Activated CD4-positive, alpha-beta T cell treated with anti-CD3 and anti-CD28 coated beads, Interleukin-2, amount 10 ng/mL, durations not matched to agents 7 days and 5 days (primary cell): ENCODE measurements at regions not wholly inside any gene's neighbourhood (a gene's known extent, or its start where the extent isn't known, plus 50 kb on each side); places are given as distances from the start of the nearest gene placed in this dataset.
"Not testable (repeated sequence)": the region's sequence is repeated elsewhere in the genome, so short reads cannot be mapped to it uniquely, and the experiment has no call there.

Experiments used
- CTCF ChIA-PET: fragments of 350-600 bp; sonication (Branson Sonifier 250); formaldehyde crosslinking; loops from one replicate; lab custom pipeline; 2021; ENCODE audit warnings: antibody characterized with exemption; lab: Charles Lee
- POLR2A ChIA-PET: fragments of 350-600 bp; sonication (Branson Sonifier 250); formaldehyde crosslinking; loops from one replicate; lab custom pipeline; 2021; ENCODE audit warnings: antibody characterized with exemption; lab: Charles Lee
- DNase-seq: peaks from one replicate; pipeline ENCODE4 v3.0.0-alpha.2; 2020
- H3K27ac Mint-ChIP-seq: one replicate; pipeline ENCODE4 v1.8.0; 2021; ENCODE audit warnings: mild to moderate bottlenecking, moderate library complexity, mixed read lengths
- H3K27me3 Mint-ChIP-seq: one replicate; pipeline ENCODE4 v1.8.0; 2021; ENCODE audit warnings: mixed read lengths
- H3K36me3 Mint-ChIP-seq: one replicate; pipeline ENCODE4 v1.8.0; 2021; ENCODE audit warnings: low read depth, mixed read lengths
- H3K4me1 Mint-ChIP-seq: one replicate; pipeline ENCODE4 v1.8.0; 2021; ENCODE audit warnings: mixed read lengths
- H3K4me3 Mint-ChIP-seq: one replicate; pipeline ENCODE4 v1.8.0; 2021; ENCODE audit warnings: mild to moderate bottlenecking, moderate library complexity, mixed read lengths
- H3K9me3 Mint-ChIP-seq: one replicate; pipeline ENCODE4 v1.8.0; 2021; ENCODE audit warnings: mixed read lengths

DNA sequence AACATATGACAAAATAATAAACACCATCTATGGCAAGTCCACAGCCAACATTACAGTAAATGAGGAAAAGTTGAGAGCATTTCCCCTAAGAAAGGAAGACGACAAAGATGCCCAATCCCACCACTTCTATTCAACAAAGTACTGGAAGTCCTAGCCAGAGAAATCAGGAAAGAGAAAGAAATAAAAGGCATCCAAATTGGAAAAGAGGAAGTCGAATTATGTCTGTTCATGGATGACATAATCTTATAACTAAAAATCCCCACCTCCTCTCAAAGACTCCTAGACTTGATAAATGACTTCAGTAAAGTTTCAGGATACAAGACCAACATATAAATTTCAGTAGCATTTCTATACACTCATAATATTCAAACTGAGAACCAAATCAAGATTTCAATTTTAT is 288.5 kb upstream of the POT1 start:
- H3K27me3 Mint-ChIP-seq: no peaks in the 10 kb centered on the region
- POLR2A ChIA-PET: no interaction called here
- DNase-seq: no peak
- H3K4me3 Mint-ChIP-seq: no peak overlapping the region
- CTCF ChIA-PET: no interaction called here
- peaks cover 10% of the 10 kb centered on the region for H3K9me3 Mint-ChIP-seq
- no peaks in the 10 kb centered on the region for H3K4me1 Mint-ChIP-seq
- no peak overlapping the region for H3K27ac Mint-ChIP-seq
- no peaks in the 10 kb centered on the region for H3K36me3 Mint-ChIP-seq

DNA sequence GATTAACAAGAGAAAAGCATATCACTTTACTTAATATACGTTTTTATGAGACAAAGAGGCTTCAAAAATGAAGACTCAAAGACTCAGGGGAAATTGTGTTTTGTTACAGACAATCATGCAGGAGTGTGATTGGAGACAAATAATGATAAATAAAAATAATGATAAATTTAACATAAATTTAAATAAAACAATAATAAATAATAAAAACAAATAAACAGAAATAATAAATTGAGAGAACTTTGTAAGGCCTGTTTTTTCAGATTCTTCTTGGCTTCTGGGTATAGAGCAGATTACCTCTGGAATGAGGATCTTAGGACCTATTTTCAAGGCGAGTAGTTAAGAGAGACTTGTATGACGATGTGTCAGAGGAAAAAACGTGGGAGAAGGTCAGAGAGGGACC is 271.4 kb upstream of the POT1 start:
- Mint-ChIP-seq H3K4me3 (no peak overlapping the region), H3K27ac (no peak overlapping the region), H3K27me3 (no peaks in the 10 kb centered on the region), H3K4me1 (no peaks in the 10 kb centered on the region), H3K36me3 (no peaks in the 10 kb centered on the region), H3K9me3 (no peaks in the 10 kb centered on the region)
- ChIA-PET POLR2A (no interaction called here), CTCF (no interaction called here)
- no peak for DNase-seq

DNA sequence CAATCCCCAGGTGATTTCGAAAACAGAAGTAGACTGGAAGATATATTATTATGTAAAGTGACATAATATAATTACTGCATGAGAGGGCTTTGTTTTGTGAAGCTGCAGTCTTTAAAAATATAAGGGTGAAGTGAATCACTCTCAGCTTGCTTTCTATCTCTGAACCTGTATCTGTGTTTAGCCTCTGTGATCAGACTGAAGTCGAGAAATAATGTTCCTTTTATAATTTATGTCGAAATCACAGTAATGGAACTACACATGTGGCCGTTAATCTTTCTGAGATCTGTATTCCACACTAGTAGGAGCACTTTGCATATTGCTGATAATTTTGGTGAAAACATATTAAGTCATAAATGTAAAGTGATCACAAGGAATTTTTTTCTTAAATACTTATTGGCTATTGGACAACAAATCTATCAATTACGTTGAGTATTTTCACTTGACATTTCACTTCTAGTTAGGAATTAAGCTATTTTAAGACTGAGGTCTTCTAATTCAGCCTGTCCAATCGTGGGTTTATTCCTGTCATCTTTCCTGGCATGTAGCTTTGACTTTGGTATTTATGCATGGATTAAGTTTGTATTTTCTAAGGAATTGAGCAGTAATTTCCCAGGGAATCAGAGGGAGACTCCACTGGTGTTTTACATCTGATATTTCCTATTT is 268.2 kb upstream of the POT1 start:
- peaks cover 5% of the 10 kb centered on the region for H3K9me3 Mint-ChIP-seq
- DNase-seq: no peak
- H3K27ac Mint-ChIP-seq: no peak overlapping the region
- H3K36me3 Mint-ChIP-seq: no peaks in the 10 kb centered on the region
- no peaks in the 10 kb centered on the region for H3K4me1 Mint-ChIP-seq
- CTCF ChIA-PET: no interaction called here
- no peak overlapping the region for H3K4me3 Mint-ChIP-seq
- no peaks in the 10 kb centered on the region for H3K27me3 Mint-ChIP-seq
- POLR2A ChIA-PET: no interaction called here

DNA sequence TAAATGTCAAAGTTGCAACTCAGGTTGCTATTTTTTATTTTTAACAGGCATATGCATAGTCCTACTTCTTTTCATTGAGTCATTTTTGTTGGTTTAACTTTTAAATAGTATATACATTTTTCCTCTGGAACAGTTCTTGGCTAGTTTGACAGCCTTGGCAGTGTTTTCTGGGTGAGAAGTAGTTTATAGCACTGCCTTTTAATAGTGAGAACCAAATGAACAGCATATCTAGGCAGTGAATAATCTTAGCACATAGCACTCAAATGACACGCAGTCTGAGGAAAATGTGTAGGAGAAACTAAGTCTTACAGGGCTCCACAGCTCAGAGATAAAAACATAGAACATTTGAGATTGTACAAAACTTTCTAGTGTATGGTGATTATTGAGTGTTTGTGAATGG is 265.5 kb upstream of the POT1 start:
- ChIA-PET POLR2A (no interaction called here), CTCF (no interaction called here)
- Mint-ChIP-seq H3K4me1 (no peaks in the 10 kb centered on the region), H3K4me3 (no peak overlapping the region), H3K36me3 (no peaks in the 10 kb centered on the region), H3K27me3 (no peaks in the 10 kb centered on the region), H3K27ac (no peak overlapping the region), H3K9me3 (peaks cover 13% of the 10 kb centered on the region)
- no peak for DNase-seq

DNA sequence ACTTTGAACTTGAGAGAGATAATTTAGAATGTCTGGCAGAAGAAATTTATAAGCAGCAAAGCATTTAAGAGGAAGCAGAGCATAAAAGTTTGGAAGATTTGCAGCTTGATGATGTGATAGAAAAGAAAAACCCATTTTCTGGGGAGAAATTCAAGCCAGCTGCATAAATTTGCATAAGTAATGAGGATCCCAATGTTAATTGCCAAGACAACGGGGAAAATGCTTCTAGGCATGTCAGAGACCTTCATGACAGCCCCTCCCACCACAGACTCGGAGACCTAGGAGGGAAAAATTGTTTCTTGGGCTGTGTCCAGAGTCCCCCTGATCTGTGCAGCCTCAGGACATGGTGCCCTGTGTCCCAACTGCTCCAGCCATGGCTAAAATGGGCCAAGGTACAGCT is 263.6 kb upstream of the POT1 start:
- H3K4me3 Mint-ChIP-seq: no peak overlapping the region
- no peak overlapping the region for H3K27ac Mint-ChIP-seq

DNA sequence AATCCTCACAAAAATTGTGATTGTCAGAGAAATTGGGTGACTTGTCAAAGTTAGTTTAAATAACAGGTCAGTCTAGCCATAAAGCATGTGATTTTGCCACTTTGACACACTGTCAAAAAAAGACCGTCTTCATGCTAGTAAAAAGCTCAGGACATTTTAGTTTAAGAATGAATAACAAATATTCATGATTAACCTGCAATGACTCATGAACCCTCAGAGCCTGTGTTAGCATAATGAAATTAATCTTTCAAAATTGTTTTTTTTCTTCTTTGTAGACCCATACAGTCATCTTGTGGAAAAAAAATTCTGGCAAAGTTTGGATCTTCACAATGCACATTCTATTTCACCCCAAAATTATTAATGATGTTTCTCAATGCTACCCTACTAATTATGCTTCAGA is 255.2 kb upstream of the POT1 start:
- POLR2A ChIA-PET: no interaction called here
- CTCF ChIA-PET: no interaction called here
- Mint-ChIP-seq H3K27ac (no peak overlapping the region), H3K27me3 (no peaks in the 10 kb centered on the region), H3K4me1 (no peaks in the 10 kb centered on the region), H3K9me3 (no peaks in the 10 kb centered on the region), H3K36me3 (no peaks in the 10 kb centered on the region), H3K4me3 (no peak overlapping the region)
- DNase-seq: no peak

More for the DNA sequence above, 263.6 kb upstream of the POT1 start:
- no peaks in the 10 kb centered on the region for H3K4me1 Mint-ChIP-seq
- POLR2A ChIA-PET: no interaction called here
- DNase-seq: no peak
- H3K27me3 Mint-ChIP-seq: no peaks in the 10 kb centered on the region
- H3K36me3 Mint-ChIP-seq: no peaks in the 10 kb centered on the region
- CTCF ChIA-PET: no interaction called here
- H3K9me3 Mint-ChIP-seq: peaks cover 13% of the 10 kb centered on the region

DNA sequence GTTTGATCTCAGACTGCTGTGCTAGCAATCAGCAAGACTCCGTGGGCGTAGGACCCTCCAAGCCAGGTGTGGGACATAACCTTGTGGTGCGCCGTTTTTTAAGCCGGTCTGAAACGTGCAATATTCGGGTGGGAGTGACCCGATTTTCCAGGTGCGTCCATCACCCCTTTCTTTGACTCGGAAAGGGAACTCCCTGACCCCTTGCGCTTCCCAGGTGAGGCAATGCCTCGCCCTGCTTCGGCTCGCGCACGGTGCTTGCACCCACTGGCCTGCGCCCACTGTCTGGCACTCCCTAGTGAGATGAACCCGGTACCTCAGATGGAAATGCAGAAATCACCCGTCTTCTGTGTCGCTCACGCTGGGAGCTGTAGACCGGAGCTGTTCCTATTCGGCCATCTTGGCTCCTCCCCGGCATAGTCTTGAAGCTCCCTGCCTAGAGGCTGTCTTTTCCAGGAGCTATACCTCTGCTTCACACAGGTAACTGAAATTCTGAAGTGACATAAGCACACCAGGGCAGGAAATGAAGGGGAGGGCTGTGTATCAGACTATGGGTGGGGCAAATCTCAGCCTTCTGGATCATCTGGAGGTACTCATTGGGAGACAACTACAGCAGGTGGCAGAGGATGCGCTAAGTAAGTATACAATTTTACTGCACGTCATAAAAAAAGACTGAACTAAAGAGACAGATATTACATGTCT is 252.1 kb upstream of the POT1 start:
- H3K27me3 Mint-ChIP-seq, H3K36me3 Mint-ChIP-seq, H3K27ac Mint-ChIP-seq, H3K9me3 Mint-ChIP-seq, DNase-seq, H3K4me1 Mint-ChIP-seq, H3K4me3 Mint-ChIP-seq, POLR2A ChIA-PET, CTCF ChIA-PET: not testable (repeated sequence)

DNA sequence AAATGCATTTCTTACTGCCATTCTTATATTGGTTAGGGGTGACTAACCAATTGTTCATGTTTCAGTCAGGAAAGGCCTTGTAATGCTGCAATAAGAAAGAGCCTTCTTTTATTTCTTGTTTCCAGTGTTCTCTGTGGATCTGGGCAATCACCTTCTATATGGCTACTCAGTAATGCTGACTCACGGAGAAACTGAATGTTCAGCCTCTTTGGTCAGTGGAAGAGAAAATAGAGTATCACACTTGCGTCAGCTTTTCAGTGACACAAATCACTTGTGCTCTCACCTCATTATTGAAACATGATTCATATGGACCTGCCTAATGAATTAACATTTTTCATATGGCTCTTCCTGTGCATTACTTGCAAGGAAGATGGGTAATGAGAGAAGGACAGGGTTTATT is 243.9 kb upstream of the POT1 start:
- Mint-ChIP-seq H3K9me3 (no peaks in the 10 kb centered on the region), H3K36me3 (no peaks in the 10 kb centered on the region), H3K27ac (no peak overlapping the region), H3K27me3 (no peaks in the 10 kb centered on the region), H3K4me3 (no peak overlapping the region), H3K4me1 (no peaks in the 10 kb centered on the region)
- ChIA-PET CTCF (no interaction called here), POLR2A (no interaction called here)
- no peak for DNase-seq

DNA sequence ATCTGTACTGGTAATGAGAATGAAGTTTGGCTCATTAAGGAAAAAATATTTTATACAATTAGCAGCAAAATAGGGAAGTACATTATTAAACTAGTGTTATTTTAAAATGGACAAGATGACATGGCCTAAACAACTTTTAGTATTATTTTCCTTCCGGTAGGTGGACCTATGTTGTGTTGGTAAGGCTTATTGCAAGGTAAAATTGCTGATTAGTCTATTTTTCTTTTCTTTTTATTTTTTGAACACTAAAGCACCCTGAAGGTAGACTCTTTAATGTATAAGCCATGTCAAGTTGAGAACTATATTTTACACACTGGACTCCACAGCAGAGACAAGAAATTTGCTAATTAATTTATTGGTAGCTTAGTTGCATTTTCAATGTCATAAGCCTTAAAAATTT is 239.5 kb upstream of the POT1 start:
- Mint-ChIP-seq H3K4me1 (no peaks in the 10 kb centered on the region), H3K27ac (no peak overlapping the region), H3K27me3 (no peaks in the 10 kb centered on the region), H3K4me3 (no peak overlapping the region), H3K9me3 (no peaks in the 10 kb centered on the region), H3K36me3 (no peaks in the 10 kb centered on the region)
- ChIA-PET POLR2A (no interaction called here), CTCF (no interaction called here)
- DNase-seq: no peak

DNA sequence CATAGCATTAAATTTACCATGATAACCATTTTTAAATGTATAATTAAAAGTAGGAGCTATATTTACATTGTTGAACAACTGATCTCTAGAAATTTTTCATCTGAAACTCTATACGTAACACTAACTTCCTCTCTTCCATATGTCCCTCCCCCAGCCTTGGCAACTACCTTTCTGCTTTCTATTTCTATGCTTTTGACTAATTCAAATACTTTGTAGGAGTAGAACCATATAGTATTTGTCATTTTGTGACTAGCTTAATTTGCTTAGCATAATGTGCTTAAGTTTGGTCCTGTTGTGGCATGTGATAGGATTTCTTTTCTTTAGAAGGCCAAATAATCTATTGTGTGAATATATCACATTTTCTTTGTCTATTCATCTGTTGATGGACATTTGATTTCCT is 225.3 kb upstream of the POT1 start:
- no peaks in the 10 kb centered on the region for H3K9me3 Mint-ChIP-seq
- H3K27me3 Mint-ChIP-seq: no peaks in the 10 kb centered on the region
- ChIA-PET POLR2A (no interaction called here), CTCF (no interaction called here)
- H3K4me1 Mint-ChIP-seq: no peaks in the 10 kb centered on the region
- no peak overlapping the region for H3K4me3 Mint-ChIP-seq
- H3K27ac Mint-ChIP-seq: no peak overlapping the region
- no peaks in the 10 kb centered on the region for H3K36me3 Mint-ChIP-seq
- DNase-seq: no peak

DNA sequence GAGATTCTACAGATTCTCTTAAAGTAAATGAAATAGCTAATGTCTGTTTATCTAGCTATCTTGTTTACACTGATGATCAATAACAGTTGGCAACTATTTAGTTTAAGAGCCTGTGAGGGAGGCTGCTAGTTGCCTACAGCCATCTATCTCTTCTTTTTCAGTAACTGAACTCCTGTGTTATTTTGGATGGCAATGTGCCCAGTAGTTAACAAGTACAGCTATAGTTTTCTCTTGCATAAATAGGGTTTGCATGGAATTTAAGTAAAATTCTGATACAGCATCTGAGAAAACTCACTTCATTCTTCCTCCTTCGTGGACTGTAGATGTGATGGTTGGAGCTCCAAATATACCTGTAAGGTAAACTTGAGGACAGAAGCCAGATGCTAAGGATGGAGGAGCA is 219.5 kb upstream of the POT1 start:
- Mint-ChIP-seq H3K4me1 (no peaks in the 10 kb centered on the region), H3K36me3 (no peaks in the 10 kb centered on the region), H3K9me3 (no peaks in the 10 kb centered on the region), H3K27me3 (no peaks in the 10 kb centered on the region), H3K4me3 (no peak overlapping the region), H3K27ac (no peak overlapping the region)
- CTCF ChIA-PET: no interaction called here
- DNase-seq: no peak
- POLR2A ChIA-PET: no interaction called here

DNA sequence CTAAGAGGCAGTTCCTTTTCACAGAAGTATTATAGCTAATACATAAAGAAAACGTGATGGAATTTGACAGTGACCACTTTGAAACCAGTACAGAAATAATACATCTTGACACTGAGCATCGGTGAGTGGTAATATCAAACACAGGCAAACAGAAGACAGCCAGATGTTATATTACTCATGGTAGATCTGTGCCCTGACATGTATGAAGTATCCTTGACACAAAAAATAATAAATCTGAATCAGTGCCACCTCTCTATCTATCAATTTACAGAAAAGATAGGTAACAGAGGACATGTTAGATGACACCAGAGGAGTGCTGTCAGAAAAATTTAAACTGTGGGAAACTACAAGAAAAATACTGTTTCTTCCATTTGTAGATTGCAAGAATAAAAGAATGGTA is 217.4 kb upstream of the POT1 start:
- H3K27me3 Mint-ChIP-seq: no peaks in the 10 kb centered on the region
- no peaks in the 10 kb centered on the region for H3K36me3 Mint-ChIP-seq
- no peaks in the 10 kb centered on the region for H3K4me1 Mint-ChIP-seq
- no peak overlapping the region for H3K4me3 Mint-ChIP-seq
- no peak overlapping the region for H3K27ac Mint-ChIP-seq
- H3K9me3 Mint-ChIP-seq: no peaks in the 10 kb centered on the region
- ChIA-PET CTCF (no interaction called here), POLR2A (no interaction called here)
- DNase-seq: no peak

DNA sequence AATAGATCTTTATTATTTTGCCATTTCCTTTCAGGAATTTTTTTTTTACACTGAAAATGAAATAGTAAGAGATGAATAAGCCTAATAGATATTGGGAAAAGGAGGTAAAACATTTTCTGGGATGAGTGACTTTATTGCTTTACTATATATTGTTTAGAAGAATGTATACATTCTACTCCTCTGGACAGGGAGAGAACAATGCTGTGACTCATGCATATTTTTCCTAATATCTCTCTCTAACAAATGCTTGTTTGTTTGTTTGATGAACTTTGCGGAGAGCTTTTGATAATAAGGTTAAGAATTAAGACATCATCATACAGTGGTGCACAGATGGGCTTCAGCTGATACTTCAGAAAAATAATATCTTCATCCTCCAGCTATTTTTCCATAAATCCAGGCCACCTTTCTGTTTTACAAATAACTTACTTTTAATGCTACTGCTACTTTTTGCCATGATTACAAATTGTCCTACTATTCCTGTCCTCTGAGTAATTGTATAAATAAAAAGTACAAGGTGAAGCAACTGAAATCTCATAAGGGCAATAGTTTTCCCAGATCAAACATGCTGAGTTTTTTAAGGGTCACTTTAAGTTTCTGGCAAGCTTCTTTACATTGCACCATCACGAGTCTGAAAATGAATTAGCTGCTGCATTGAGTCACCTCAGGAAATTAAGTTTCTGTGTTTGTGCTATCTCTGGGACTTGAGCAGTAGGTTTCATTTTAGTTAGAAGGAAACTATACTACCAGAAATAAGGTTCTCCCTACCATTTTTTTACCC is 207.3 kb upstream of the POT1 start:
- DNase-seq: no peak
- H3K27me3 Mint-ChIP-seq: no peaks in the 10 kb centered on the region
- H3K9me3 Mint-ChIP-seq: no peaks in the 10 kb centered on the region
- ChIA-PET CTCF (interaction anchor here (0.6 kb wide), 2 partner anchors 19 to 23 kb away, joined by 3 to 5 read pairs; no protein-coding TSS in a partner anchor), POLR2A (no interaction called here)
- H3K4me3 Mint-ChIP-seq: no peak overlapping the region
- H3K36me3 Mint-ChIP-seq: no peaks in the 10 kb centered on the region
- H3K27ac Mint-ChIP-seq: no peak overlapping the region
- no peaks in the 10 kb centered on the region for H3K4me1 Mint-ChIP-seq
